ENCODE measurements at regions not wholly inside any gene's neighbourhood (a gene's known extent, or its start where the extent isn't known, plus 50 kb on each side); places are given as distances from the start of the nearest gene placed in this dataset.
"Not testable (repeated sequence)": the region's sequence is repeated elsewhere in the genome, so short reads cannot be mapped to it uniquely, and the experiment has no call there.

DNA sequence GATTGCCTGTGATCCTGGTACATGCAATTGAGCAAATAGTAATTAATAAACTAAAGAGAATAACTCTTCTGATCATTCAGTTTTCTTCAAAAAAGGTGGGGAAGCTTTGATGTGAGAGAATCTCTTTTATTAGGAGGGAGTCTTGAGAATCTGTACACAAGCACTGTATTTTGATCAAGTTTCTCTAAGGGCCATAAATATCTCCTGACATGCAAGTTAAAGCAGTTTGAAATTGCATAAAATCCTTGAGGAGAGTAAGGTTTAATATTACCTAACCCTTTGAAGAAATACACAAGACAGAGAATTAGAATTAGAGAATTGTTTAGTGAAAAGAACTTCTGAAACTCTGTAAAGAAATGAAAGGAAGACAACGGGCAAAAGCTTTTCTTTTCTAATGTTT lies 326.9 kb downstream of the FAT4 start:
- Histone ChIP-seq H3K27ac (no peak overlapping the region), H3K36me3 (no peaks in the 10 kb centered on the region), H3K9me3 (no peaks in the 10 kb centered on the region), H3K27me3 (replicated peaks in 1 of 7) (no peaks in the 10 kb centered on the region), H3K4me1 (peaks cover 0 to 7% (median 0%) of the 10 kb centered on the region in 6 donors), H3K4me3 (no peak overlapping the region)
- intact Hi-C loops (cut with DNase I; ENCODE audit: low total_unique reads), result no loop called here
- DNase-seq, result no peak
- WGBS, 5 donors, result 50 to 69% (median 63%) methylated on average over 1 of the region's 1 CpG
- TF ChIP-seq POLR2A (IDR thresholded peaks at IDR 0.05), result no peak
- no peak for TF ChIP-seq POLR2AphosphoS5 (IDR thresholded peaks at IDR 0.05)
- TF ChIP-seq, protein P1, sequence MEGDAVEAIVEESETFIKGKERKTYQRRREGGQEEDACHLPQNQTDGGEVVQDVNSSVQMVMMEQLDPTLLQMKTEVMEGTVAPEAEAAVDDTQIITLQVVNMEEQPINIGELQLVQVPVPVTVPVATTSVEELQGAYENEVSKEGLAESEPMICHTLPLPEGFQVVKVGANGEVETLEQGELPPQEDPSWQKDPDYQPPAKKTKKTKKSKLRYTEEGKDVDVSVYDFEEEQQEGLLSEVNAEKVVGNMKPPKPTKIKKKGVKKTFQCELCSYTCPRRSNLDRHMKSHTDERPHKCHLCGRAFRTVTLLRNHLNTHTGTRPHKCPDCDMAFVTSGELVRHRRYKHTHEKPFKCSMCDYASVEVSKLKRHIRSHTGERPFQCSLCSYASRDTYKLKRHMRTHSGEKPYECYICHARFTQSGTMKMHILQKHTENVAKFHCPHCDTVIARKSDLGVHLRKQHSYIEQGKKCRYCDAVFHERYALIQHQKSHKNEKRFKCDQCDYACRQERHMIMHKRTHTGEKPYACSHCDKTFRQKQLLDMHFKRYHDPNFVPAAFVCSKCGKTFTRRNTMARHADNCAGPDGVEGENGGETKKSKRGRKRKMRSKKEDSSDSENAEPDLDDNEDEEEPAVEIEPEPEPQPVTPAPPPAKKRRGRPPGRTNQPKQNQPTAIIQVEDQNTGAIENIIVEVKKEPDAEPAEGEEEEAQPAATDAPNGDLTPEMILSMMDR (IDR thresholded peaks at IDR 0.05 in 8 of 11, conservative IDR thresholded peaks at IDR 0.05 in 3 of 11), result no peak

DNA sequence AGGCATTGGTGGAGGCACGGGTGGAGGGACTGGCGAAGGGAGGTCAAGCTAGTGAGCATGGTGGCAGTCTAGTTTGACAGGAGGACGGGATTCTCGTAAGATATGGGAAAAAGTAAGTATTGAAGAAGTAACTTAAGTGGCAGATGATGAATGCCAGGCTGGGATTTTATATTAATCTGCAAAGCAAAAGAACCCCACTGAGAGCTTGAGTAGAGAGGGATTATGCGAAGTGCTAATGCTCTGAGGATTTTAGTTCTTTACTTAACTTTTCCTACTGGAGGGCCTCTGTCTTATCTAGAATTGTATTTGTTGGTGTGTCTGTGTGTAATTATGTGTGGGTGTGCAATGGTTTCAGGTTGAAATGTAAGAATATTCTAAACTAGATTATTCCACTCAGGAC lies 327.9 kb downstream of the FAT4 start:
- no peaks in the 10 kb centered on the region for H3K36me3 ChIP-seq
- 63 to 90% (median 89%) methylated on average over 5 of the region's 5 CpGs for WGBS, 5 donors
- H3K4me1 ChIP-seq, result peaks cover 0 to 7% (median 0%) of the 10 kb centered on the region in 6 donors
- TF ChIP-seq, protein P1 (IDR thresholded peaks at IDR 0.05 in 8 of 11, conservative IDR thresholded peaks at IDR 0.05 in 3 of 11), result no peak
- TF ChIP-seq POLR2A (IDR thresholded peaks at IDR 0.05), result no peak
- TF ChIP-seq POLR2AphosphoS5 (IDR thresholded peaks at IDR 0.05), result no peak
- H3K4me3 ChIP-seq, result no peak overlapping the region
- no peak for DNase-seq
- intact Hi-C loops (cut with DNase I; ENCODE audit: low total_unique reads), result no loop called here
- no peaks in the 10 kb centered on the region for H3K9me3 ChIP-seq
- no peaks in the 10 kb centered on the region for H3K27me3 ChIP-seq (replicated peaks in 1 of 7)
- H3K27ac ChIP-seq, result no peak overlapping the region

DNA sequence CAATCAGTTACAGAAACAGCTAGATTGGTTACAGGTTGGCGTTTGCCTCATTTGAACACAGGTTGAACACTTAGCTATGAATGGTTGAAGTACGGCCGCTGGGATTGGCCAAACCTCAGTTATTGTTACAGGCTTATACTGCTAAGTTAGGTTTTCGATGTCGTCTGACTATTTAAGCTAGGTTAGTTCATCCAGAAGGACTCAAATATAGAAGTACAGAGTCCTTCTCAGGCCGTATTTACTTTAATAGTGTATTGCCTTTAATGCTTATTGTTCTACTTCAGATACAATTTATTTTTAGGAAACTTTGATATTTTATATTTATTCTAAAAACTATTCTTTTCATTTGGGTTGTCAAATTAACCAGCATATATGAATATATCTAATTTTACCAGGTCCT lies 334.7 kb downstream of the FAT4 start:
- WGBS, 5 donors, result 88 to 95% (median 93%) methylated on average over 6 of the region's 6 CpGs
- Histone ChIP-seq H3K4me1 (no peaks in the 10 kb centered on the region), H3K27me3 (replicated peaks in 1 of 7) (no peaks in the 10 kb centered on the region), H3K27ac (no peak overlapping the region), H3K36me3 (no peaks in the 10 kb centered on the region), H3K4me3 (no peak overlapping the region), H3K9me3 (peaks cover 0 to 14% (median 2%) of the 10 kb centered on the region in 8 donors)
- DNase-seq, result no peak
- intact Hi-C loops (cut with DNase I; ENCODE audit: low total_unique reads), result no loop called here
- no peak for TF ChIP-seq POLR2AphosphoS5 (IDR thresholded peaks at IDR 0.05)
- no peak for TF ChIP-seq POLR2A (IDR thresholded peaks at IDR 0.05)
- TF ChIP-seq, protein P1 (IDR thresholded peaks at IDR 0.05 in 8 of 11, conservative IDR thresholded peaks at IDR 0.05 in 3 of 11), result no peak

DNA sequence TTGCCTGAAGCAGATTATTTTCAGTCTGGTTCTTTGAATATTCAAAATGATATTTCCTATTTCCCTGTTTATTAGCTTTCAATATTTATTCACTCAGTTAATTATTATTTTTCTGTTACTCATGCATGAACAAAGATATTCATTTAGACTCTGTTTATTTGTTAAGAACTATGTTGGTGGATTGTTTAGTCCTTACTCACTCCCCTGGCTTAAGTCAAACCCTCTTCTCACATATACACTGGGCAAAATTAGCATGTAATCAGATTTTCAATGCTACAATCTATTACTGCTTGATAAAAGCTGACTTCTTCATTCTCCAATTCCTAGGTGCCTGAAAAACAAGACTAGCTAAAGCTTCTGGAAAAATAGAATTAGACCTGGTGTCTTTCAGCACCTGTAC lies 335.8 kb downstream of the FAT4 start:
- H3K9me3 ChIP-seq, result peaks cover 0 to 14% (median 2%) of the 10 kb centered on the region in 8 donors
- H3K36me3 ChIP-seq, result no peaks in the 10 kb centered on the region
- H3K4me1 ChIP-seq, result no peaks in the 10 kb centered on the region
- no peak for DNase-seq
- no peak overlapping the region for H3K27ac ChIP-seq
- intact Hi-C loops (cut with DNase I; ENCODE audit: low total_unique reads), result no loop called here
- no peak overlapping the region for H3K4me3 ChIP-seq
- no peaks in the 10 kb centered on the region for H3K27me3 ChIP-seq (replicated peaks in 1 of 7)
- TF ChIP-seq POLR2AphosphoS5 (IDR thresholded peaks at IDR 0.05) (no peak), POLR2A (IDR thresholded peaks at IDR 0.05) (no peak)
- TF ChIP-seq, protein P1 (IDR thresholded peaks at IDR 0.05 in 8 of 11, conservative IDR thresholded peaks at IDR 0.05 in 3 of 11), result no peak

DNA sequence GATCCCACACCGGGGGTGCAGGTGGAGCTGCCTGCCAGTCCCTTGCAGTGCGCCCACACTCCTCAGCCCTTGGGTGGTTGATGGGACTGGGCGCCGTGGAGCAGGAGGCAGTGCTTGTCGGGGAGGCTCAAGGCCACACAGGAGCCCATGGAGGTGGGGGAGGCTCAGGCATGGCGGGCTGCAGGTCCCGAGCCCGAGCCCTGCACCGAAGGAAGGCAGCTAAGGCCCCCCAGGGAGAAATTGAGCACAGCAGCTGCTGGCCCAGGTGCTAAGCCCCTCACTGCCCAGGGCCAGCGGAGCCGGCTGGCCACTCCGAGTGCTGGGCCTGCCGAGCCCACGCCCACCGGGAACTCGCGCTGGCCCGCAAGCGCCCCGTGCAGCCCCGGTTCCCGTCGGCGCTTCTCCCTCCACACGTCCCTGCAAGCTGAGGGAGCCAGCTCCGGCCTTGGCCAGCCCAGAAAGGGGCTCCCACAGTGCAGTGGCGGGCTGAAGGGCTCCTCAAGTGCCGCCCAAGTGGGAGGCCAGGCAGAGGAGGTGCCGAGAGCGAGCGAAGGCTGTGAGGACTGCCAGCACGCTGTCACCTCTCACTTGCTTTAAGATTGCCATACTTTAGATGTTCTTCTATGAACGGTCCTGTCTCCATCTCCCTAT lies 337.1 kb downstream of the FAT4 start:
- intact Hi-C loops (cut with DNase I; ENCODE audit: low total_unique reads); H3K4me1 ChIP-seq; H3K27me3 ChIP-seq (replicated peaks in 1 of 7); H3K36me3 ChIP-seq; DNase-seq; H3K4me3 ChIP-seq; H3K27ac ChIP-seq: not testable (repeated sequence)
- peaks cover 0 to 14% (median 2%) of the 10 kb centered on the region in 8 donors for H3K9me3 ChIP-seq
- WGBS, 5 donors, result 87 to 95% (median 93%) methylated on average over 13 to 33 of the region's 33 CpGs

Measured in spleen (tissue), 11 donors.